Ascending aorta (tissue), 2 donors: ENCODE measurements at regions not wholly inside any gene's neighbourhood (a gene's known extent, or its start where the extent isn't known, plus 50 kb on each side); places are given as distances from the start of the nearest gene placed in this dataset.

ENCODE experiments used
- DNase-seq, 2 donors: peaks; one replicate each; pipeline ENCODE4 v3.0.0-alpha.2; 2019; ENCODE audit warnings: low spot score in 2 of 2
- H3K27ac ChIP-seq, 2 donors: fragments of 200-600 bp; sonication (generic); one replicate each; pipeline ENCODE4 v1.5.1; 2016 to 2017; ENCODE audit warnings: mild to moderate bottlenecking in 1 of 2
- H3K27me3 ChIP-seq: fragments of 200-600 bp; sonication (generic); one replicate; pipeline ENCODE4 v1.5.1; 2017
- H3K36me3 ChIP-seq, 2 donors: fragments of 200-600 bp; sonication (generic); one replicate each; pipeline ENCODE4 v1.5.1; 2016
- H3K4me1 ChIP-seq, 2 donors: fragments of 200-600 bp; sonication (generic); one replicate each; pipeline ENCODE4 v1.5.1; 2016 to 2017; ENCODE audit warnings: mild to moderate bottlenecking in 1 of 2
- H3K4me3 ChIP-seq, 2 donors: fragments of 200-600 bp; sonication (generic); one replicate each; pipeline ENCODE4 v1.5.1; 2016 to 2017; ENCODE audit warnings: mild to moderate bottlenecking in 1 of 2
- H3K9me3 ChIP-seq, 2 donors: fragments of 200-600 bp; sonication (generic); one replicate each; pipeline ENCODE4 v1.5.1; 2016
- CTCF ChIP-seq, 3 experiments: fragments of 200-600 bp in 2 of 3; fragments of 450-650 bp in 1 of 3; sonication (generic) in 2 of 3; IDR thresholded peaks; one replicate each; pipeline ENCODE4 v1.5.1; 2016 to 2019; ENCODE audit warnings: antibody characterized with exemption in 3 of 3, mild to moderate bottlenecking in 1 of 3, moderate library complexity in 1 of 3
- intact Hi-C: fragments of 100-400 bp; cut with DNase I; formaldehyde crosslinking; loops from one replicate; pipeline ENCODE4 v1.15.1; 2023

- H3K4me1 ChIP-seq: no peaks in the 10 kb centered on the region
- no peaks in the 10 kb centered on the region for H3K27me3 ChIP-seq
- no peak overlapping the region for H3K27ac ChIP-seq
- TF ChIP-seq CTCF (IDR thresholded peaks at IDR 0.05): no peak
- no peaks in the 10 kb centered on the region for H3K36me3 ChIP-seq
- no peak overlapping the region for H3K4me3 ChIP-seq
- intact Hi-C loops: no loop called here
- no peaks in the 10 kb centered on the region for H3K9me3 ChIP-seq
- DNase-seq: no peak
Observed at GRCh38 chr18:61194726-61195125, 138.5 kb upstream of the CDH20 start.

GRCh38 chr18:61196750-61197149 is 136.5 kb upstream of the CDH20 start:
- Histone ChIP-seq H3K4me3 (no peak overlapping the region), H3K27ac (no peak overlapping the region), H3K27me3 (no peaks in the 10 kb centered on the region), H3K36me3 (no peaks in the 10 kb centered on the region), H3K4me1 (no peaks in the 10 kb centered on the region), H3K9me3 (no peaks in the 10 kb centered on the region)
- intact Hi-C loops: no loop called here
- TF ChIP-seq CTCF (IDR thresholded peaks at IDR 0.05): no peak
- DNase-seq: no peak

DNA sequence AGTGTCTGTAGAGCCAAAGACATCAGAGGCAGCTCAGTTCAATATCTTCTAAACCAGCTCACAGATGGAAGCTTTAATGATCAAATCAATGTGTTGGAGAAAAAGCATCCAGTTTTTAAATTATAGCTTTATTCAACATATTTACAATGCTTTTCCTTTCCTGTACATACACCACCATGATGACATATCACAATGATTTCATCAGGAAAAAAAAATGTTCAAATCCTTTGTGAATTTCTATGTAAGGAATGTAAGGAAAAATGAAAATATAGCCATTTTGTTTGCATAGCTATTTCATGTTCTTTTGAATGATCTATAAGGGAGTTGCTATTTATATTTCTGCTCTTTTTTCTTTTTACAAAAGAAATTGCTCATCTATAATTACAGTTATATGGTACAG is 134.7 kb upstream of the CDH20 start:
- Histone ChIP-seq H3K4me1 (no peaks in the 10 kb centered on the region), H3K36me3 (no peaks in the 10 kb centered on the region), H3K4me3 (no peak overlapping the region), H3K9me3 (no peaks in the 10 kb centered on the region), H3K27ac (no peak overlapping the region), H3K27me3 (no peaks in the 10 kb centered on the region)
- TF ChIP-seq CTCF (IDR thresholded peaks at IDR 0.05): no peak
- intact Hi-C loops: no loop called here
- no peak for DNase-seq

DNA sequence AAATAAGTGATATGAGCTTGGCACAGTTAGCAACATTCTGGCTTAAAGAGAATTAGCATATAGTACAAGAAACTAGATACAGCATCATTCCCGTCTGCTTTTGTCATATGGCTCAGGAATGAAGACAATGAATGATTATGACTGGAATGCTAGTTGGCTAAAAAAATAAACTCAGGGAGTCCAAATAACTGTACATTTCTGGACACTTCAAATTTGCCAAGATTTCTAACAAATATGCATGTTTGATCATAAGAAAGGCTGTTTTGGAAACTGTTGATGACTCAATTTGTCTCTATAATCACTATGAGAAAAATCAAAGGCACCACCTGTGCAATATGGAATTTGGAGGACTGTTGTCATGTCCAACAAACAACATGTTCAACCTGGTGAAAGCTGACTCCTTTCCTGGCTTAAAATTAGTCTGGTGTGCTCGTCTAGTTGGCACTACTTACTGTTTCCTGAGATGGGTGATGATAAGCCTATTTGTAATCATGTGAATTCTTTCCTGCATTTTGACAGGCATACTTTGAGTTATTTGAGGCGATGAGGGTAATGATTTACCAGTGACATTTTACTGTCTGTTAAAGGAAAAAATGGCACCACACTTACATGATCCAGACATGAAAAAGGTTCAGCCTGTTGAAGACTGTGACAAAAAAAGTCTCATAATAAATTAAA is 133.9 kb upstream of the CDH20 start:
- no peak for DNase-seq
- no peak for TF ChIP-seq CTCF (IDR thresholded peaks at IDR 0.05)
- no peaks in the 10 kb centered on the region for H3K36me3 ChIP-seq
- H3K27ac ChIP-seq: no peak overlapping the region
- H3K27me3 ChIP-seq: no peaks in the 10 kb centered on the region
- intact Hi-C loops: no loop called here
- no peaks in the 10 kb centered on the region for H3K4me1 ChIP-seq
- no peaks in the 10 kb centered on the region for H3K9me3 ChIP-seq
- H3K4me3 ChIP-seq: no peak overlapping the region

GRCh38 chr18:61201511-61201910 is 131.7 kb upstream of the CDH20 start:
- Histone ChIP-seq H3K9me3 (no peaks in the 10 kb centered on the region), H3K4me1 (no peaks in the 10 kb centered on the region), H3K4me3 (no peak overlapping the region), H3K27ac (no peak overlapping the region), H3K27me3 (no peaks in the 10 kb centered on the region), H3K36me3 (no peaks in the 10 kb centered on the region)
- intact Hi-C loops: no loop called here
- no peak for DNase-seq
- no peak for TF ChIP-seq CTCF (IDR thresholded peaks at IDR 0.05)

DNA sequence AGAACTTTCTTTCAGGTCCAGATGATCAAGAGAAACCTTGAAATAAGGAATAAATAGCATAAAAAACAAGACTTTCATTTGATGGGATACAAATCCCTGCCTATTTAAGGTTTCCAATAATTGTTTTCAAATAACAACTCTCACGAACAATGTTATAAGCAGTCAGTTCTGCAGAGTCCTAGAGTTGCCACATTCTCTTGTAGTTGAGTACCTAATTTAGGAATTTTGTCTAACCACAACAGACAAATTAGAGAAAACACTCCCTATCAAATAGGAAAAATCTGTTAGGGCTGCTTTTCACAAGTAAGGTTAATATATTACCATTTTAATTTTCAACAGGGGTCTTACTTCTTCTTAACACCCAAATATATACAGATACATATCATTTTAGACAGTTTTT is 130.1 kb upstream of the CDH20 start:
- intact Hi-C loops: no loop called here
- TF ChIP-seq CTCF (IDR thresholded peaks at IDR 0.05): no peak

More for the DNA sequence above, 130.1 kb upstream of the CDH20 start:
- no peaks in the 10 kb centered on the region for H3K27me3 ChIP-seq
- no peaks in the 10 kb centered on the region for H3K9me3 ChIP-seq
- no peak for DNase-seq
- H3K27ac ChIP-seq: no peak overlapping the region
- no peak overlapping the region for H3K4me3 ChIP-seq
- no peaks in the 10 kb centered on the region for H3K4me1 ChIP-seq
- H3K36me3 ChIP-seq: no peaks in the 10 kb centered on the region
